ENCODE measurements at regions not wholly inside any gene's neighbourhood (a gene's known extent, or its start where the extent isn't known, plus 50 kb on each side); places are given as distances from the start of the nearest gene placed in this dataset.

- no peak for TF ChIP-seq ZC3H10 (CRISPR knock-in tag; IDR thresholded peaks at IDR 0.05)
Observed at GRCh38 chr19:31500946-31501345, 151.7 kb upstream of the TSHZ3 start (continued).

- TF ChIP-seq TSHZ2 (CRISPR knock-in tag; IDR thresholded peaks at IDR 0.05) (no peak), TCF4 (CRISPR knock-in tag; IDR thresholded peaks at IDR 0.05; ENCODE audit: borderline replicate concordance) (no peak), RARB (CRISPR knock-in tag; IDR thresholded peaks at IDR 0.05) (no peak), ESRRG (CRISPR knock-in tag; IDR thresholded peaks at IDR 0.05) (no peak), ISL1 (CRISPR knock-in tag; IDR thresholded peaks at IDR 0.05) (no peak), CSRNP3 (CRISPR knock-in tag; IDR thresholded peaks at IDR 0.05) (no peak), ZNF8 (CRISPR knock-in tag; IDR thresholded peaks at IDR 0.05) (no peak), PPARA (CRISPR knock-in tag; IDR thresholded peaks at IDR 0.05; ENCODE audit: borderline replicate concordance) (no peak), PATZ1 (CRISPR knock-in tag; IDR thresholded peaks at IDR 0.05; ENCODE audit: borderline replicate concordance) (no peak), ZNF70 (CRISPR knock-in tag; IDR thresholded peaks at IDR 0.05) (no peak), CSDC2 (CRISPR knock-in tag; IDR thresholded peaks at IDR 0.05) (no peak), BACH2 (CRISPR knock-in tag; IDR thresholded peaks at IDR 0.05; ENCODE audit: borderline replicate concordance) (no peak), ZNF565 (CRISPR knock-in tag; conservative IDR thresholded peaks at IDR 0.05; ENCODE audit: low read depth) (no peak), SNAI2 (CRISPR knock-in tag; IDR thresholded peaks at IDR 0.05) (no peak), OSR1 (CRISPR knock-in tag; IDR thresholded peaks at IDR 0.05) (no peak), GLIS3 (CRISPR knock-in tag; IDR thresholded peaks at IDR 0.05) (no peak)
- no peak for ATAC-seq
Observed at GRCh38 chr19:31501427-31502195, 152.4 kb upstream of the TSHZ3 start.

GRCh38 chr19:31502536-31503170, 153.4 kb upstream of the TSHZ3 start:
- ATAC-seq, result no peak
- no peak for TF ChIP-seq BACH2 (CRISPR knock-in tag; IDR thresholded peaks at IDR 0.05; ENCODE audit: borderline replicate concordance)
- no peak for TF ChIP-seq ZFP30 (CRISPR knock-in tag; IDR thresholded peaks at IDR 0.05)

GRCh38 chr19:31503211-31503610, 154.0 kb upstream of the TSHZ3 start:
- no peak for ATAC-seq

GRCh38 chr19:31504221-31504620, 155.0 kb upstream of the TSHZ3 start:
- ATAC-seq, result no peak
- TF ChIP-seq CREB5 (CRISPR knock-in tag; IDR thresholded peaks at IDR 0.05; ENCODE audit: low read depth), result no peak
- no peak for TF ChIP-seq TSHZ2 (CRISPR knock-in tag; IDR thresholded peaks at IDR 0.05)
- TF ChIP-seq GLIS3 (CRISPR knock-in tag; IDR thresholded peaks at IDR 0.05), result no peak
- no peak for TF ChIP-seq ESRRG (CRISPR knock-in tag; IDR thresholded peaks at IDR 0.05)
- no peak for TF ChIP-seq ZFP30 (CRISPR knock-in tag; IDR thresholded peaks at IDR 0.05)
- TF ChIP-seq TOX (CRISPR knock-in tag; IDR thresholded peaks at IDR 0.05; ENCODE audit: borderline replicate concordance), result no peak
- TF ChIP-seq TCF4 (CRISPR knock-in tag; IDR thresholded peaks at IDR 0.05; ENCODE audit: borderline replicate concordance), result no peak
- no peak for TF ChIP-seq CSDC2 (CRISPR knock-in tag; IDR thresholded peaks at IDR 0.05)
- no peak for TF ChIP-seq PATZ1 (CRISPR knock-in tag; IDR thresholded peaks at IDR 0.05; ENCODE audit: borderline replicate concordance)
- TF ChIP-seq ZNF70 (CRISPR knock-in tag; IDR thresholded peaks at IDR 0.05), result no peak
- no peak for TF ChIP-seq ZNF565 (CRISPR knock-in tag; conservative IDR thresholded peaks at IDR 0.05; ENCODE audit: low read depth)

More at GRCh38 chr19:31503211-31503610, 154.0 kb upstream of the TSHZ3 start:
- TF ChIP-seq CSDC2 (CRISPR knock-in tag; IDR thresholded peaks at IDR 0.05) (no peak), ZFP30 (CRISPR knock-in tag; IDR thresholded peaks at IDR 0.05) (no peak), PPARA (CRISPR knock-in tag; IDR thresholded peaks at IDR 0.05; ENCODE audit: borderline replicate concordance) (no peak)
